RWPE1 (cell line): ENCODE measurements at regions not wholly inside any gene's neighbourhood (a gene's known extent, or its start where the extent isn't known, plus 50 kb on each side); places are given as distances from the start of the nearest gene placed in this dataset.

Experiments
- CTCF ChIA-PET: fragments of 350-600 bp; sonication (Branson Sonifier 250); formaldehyde crosslinking; extraction: SDS; loops from one replicate; lab custom pipeline; 2021; lab: Yijun Ruan, JAX
- POLR2A ChIA-PET: fragments of 400-600 bp; formaldehyde crosslinking; extraction: SDS; loops from one replicate; lab custom pipeline; 2020; ENCODE audit warnings: antibody characterized with exemption; ENCODE audit not compliant: low non-redundant PET; lab: Yijun Ruan, JAX
- DNase-seq: peaks from one replicate; pipeline ENCODE4 v3.0.0; 2012; ENCODE audit warnings: low spot score
- H3K27ac ChIP-seq: fragments of 450-650 bp; 2 replicates; pipeline ENCODE4 v1.5.1; 2017
- CTCF ChIP-seq: fragments of 450-650 bp; conservative IDR thresholded peaks from 2 replicates; pipeline ENCODE4 v1.5.1; 2017; ENCODE audit warnings: low read depth, mild to moderate bottlenecking

- TF ChIP-seq CTCF = peak; percentile 83
- ChIA-PET POLR2A (no interaction called here), CTCF (interaction anchor here (0.6 to 1.0 kb wide), 5 partner anchors 16 to 1674 kb away, joined by 3 to 4 read pairs (median 3); no protein-coding TSS in a partner anchor)
- DNase-seq = peak; percentile 63
- no peak overlapping the region for H3K27ac ChIP-seq
Observed at GRCh38 chr5:26482810-26483375, 555.5 kb downstream of the CDH9 start.

- TF ChIP-seq CTCF = no peak
- CTCF ChIA-PET = interaction anchor here (0.6 to 1.0 kb wide), 5 partner anchors 16 to 1725 kb away, joined by 3 read pairs; no protein-coding TSS in a partner anchor
- POLR2A ChIA-PET = no interaction called here
- no peak for DNase-seq
- H3K27ac ChIP-seq = no peak overlapping the region
Observed at GRCh38 chr5:26482076-26482809, 556.1 kb downstream of the CDH9 start.

- H3K27ac ChIP-seq = no peak overlapping the region
- DNase-seq = no peak
- ChIA-PET POLR2A (no interaction called here), CTCF (no interaction called here)
- TF ChIP-seq CTCF = no peak
Observed at GRCh38 chr5:26470439-26470838, 567.9 kb downstream of the CDH9 start.

- no peak overlapping the region for H3K27ac ChIP-seq
- CTCF ChIA-PET = no interaction called here
- no peak for TF ChIP-seq CTCF
- POLR2A ChIA-PET = no interaction called here
- no peak for DNase-seq
Observed at GRCh38 chr5:26439121-26439520, 599.3 kb downstream of the CDH9 start.

- ChIA-PET POLR2A (no interaction called here), CTCF (no interaction called here)
- no peak overlapping the region for H3K27ac ChIP-seq
- no peak for DNase-seq
- TF ChIP-seq CTCF = no peak
Observed at GRCh38 chr5:26434688-26435087, 603.7 kb downstream of the CDH9 start.

GRCh38 chr5:26432386-26432785 is 606.0 kb downstream of the CDH9 start:
- POLR2A ChIA-PET = no interaction called here
- TF ChIP-seq CTCF = no peak

More at GRCh38 chr5:26432386-26432785, 606.0 kb downstream of the CDH9 start:
- CTCF ChIA-PET = interaction anchor here (0.7 kb wide), 1 partner anchor 832 kb away, joined by 3 read pairs; no protein-coding TSS in a partner anchor
- DNase-seq = no peak
- no peak overlapping the region for H3K27ac ChIP-seq
